ENCODE measurements at regions not wholly inside any gene's neighbourhood (a gene's known extent, or its start where the extent isn't known, plus 50 kb on each side); places are given as distances from the start of the nearest gene placed in this dataset.

- no peak for DNase-seq (ENCODE audit: low spot score)
These were observed 377.8 kb upstream of the TMEM132C start for GRCh38 chr12:127888943-127889719.

- no peak for DNase-seq (ENCODE audit: low spot score)
These were observed 372.9 kb upstream of the TMEM132C start for GRCh38 chr12:127893895-127894609.

- DNase-seq (ENCODE audit: low spot score): no peak
These were observed 370.3 kb upstream of the TMEM132C start for GRCh38 chr12:127896661-127897060.

- no peak for DNase-seq (ENCODE audit: low spot score)
These were observed 368.4 kb upstream of the TMEM132C start for GRCh38 chr12:127898616-127899015.

- DNase-seq (ENCODE audit: low spot score): no peak
These were observed 367.0 kb upstream of the TMEM132C start for GRCh38 chr12:127899971-127900370.

- DNase-seq (ENCODE audit: low spot score): no peak
These were observed 366.6 kb upstream of the TMEM132C start for GRCh38 chr12:127900386-127900785.

GRCh38 chr12:127903146-127903545, 363.8 kb upstream of the TMEM132C start:
- no peak for DNase-seq (ENCODE audit: low spot score)

- DNase-seq (ENCODE audit: low spot score): no peak
These were observed 357.9 kb upstream of the TMEM132C start for GRCh38 chr12:127909041-127909440.

- DNase-seq (ENCODE audit: low spot score): no peak
These were observed 355.7 kb upstream of the TMEM132C start for GRCh38 chr12:127911291-127911690.

- DNase-seq (ENCODE audit: low spot score): no peak
These were observed 354.8 kb upstream of the TMEM132C start for GRCh38 chr12:127912035-127912665.

GRCh38 chr12:127923501-127923900, 343.5 kb upstream of the TMEM132C start:
- DNase-seq (ENCODE audit: low spot score): no peak

- DNase-seq (ENCODE audit: low spot score): no peak
These were observed 341.0 kb upstream of the TMEM132C start for GRCh38 chr12:127925971-127926370.

GRCh38 chr12:127928178-127928577, 338.8 kb upstream of the TMEM132C start:
- no peak for DNase-seq (ENCODE audit: low spot score)

GRCh38 chr12:127928615-127929571, 338.1 kb upstream of the TMEM132C start:
- DNase-seq (ENCODE audit: low spot score): no peak

- DNase-seq (ENCODE audit: low spot score): no peak
These were observed 336.8 kb upstream of the TMEM132C start for GRCh38 chr12:127930122-127930521.

- no peak for DNase-seq (ENCODE audit: low spot score)
These were observed 332.6 kb upstream of the TMEM132C start for GRCh38 chr12:127934409-127934808.

GRCh38 chr12:127936463-127936862, 330.5 kb upstream of the TMEM132C start:
- DNase-seq (ENCODE audit: low spot score): no peak

GRCh38 chr12:127941332-127941731, 325.6 kb upstream of the TMEM132C start:
- no peak for DNase-seq (ENCODE audit: low spot score)

GRCh38 chr12:127942981-127943380, 324.0 kb upstream of the TMEM132C start:
- no peak for DNase-seq (ENCODE audit: low spot score)

- DNase-seq (ENCODE audit: low spot score): no peak
These were observed 323.3 kb upstream of the TMEM132C start for GRCh38 chr12:127943481-127944210.
